ENCODE measurements at regions not wholly inside any gene's neighbourhood (a gene's known extent, or its start where the extent isn't known, plus 50 kb on each side); places are given as distances from the start of the nearest gene placed in this dataset.

GRCh38 chr5:3365501-3366215 is 230.0 kb upstream of the IRX1 start:
- DNase-seq: no peak
- Histone ChIP-seq H3K9me3 (no peaks in the 10 kb centered on the region), H3K4me1 (no peaks in the 10 kb centered on the region), H3K4me3 (no peak overlapping the region), H3K27ac (no peak overlapping the region), H3K36me3 (no peaks in the 10 kb centered on the region), H3K27me3 (no peaks in the 10 kb centered on the region)
- ATAC-seq: no peak
- in situ Hi-C loops (cut with MboI; ENCODE audit: low sequenced_read_pairs in 4 of 4): no loop called here
- intact Hi-C loops (cut with DNase I; ENCODE audit: low total_unique reads): no loop called here
- TF ChIP-seq CTCF (IDR thresholded peaks at IDR 0.05 in 4 of 5, conservative IDR thresholded peaks at IDR 0.05 in 1 of 5) (no peak), POLR2A (IDR thresholded peaks at IDR 0.05) (no peak)

- Histone ChIP-seq H3K4me1 (no peaks in the 10 kb centered on the region), H3K36me3 (no peaks in the 10 kb centered on the region), H3K27ac (no peak overlapping the region), H3K9me3 (no peaks in the 10 kb centered on the region), H3K4me3 (no peak overlapping the region), H3K27me3 (no peaks in the 10 kb centered on the region)
- intact Hi-C loops (cut with DNase I; ENCODE audit: low total_unique reads): no loop called here
- TF ChIP-seq CTCF (IDR thresholded peaks at IDR 0.05 in 4 of 5, conservative IDR thresholded peaks at IDR 0.05 in 1 of 5) (no peak), POLR2A (IDR thresholded peaks at IDR 0.05) (no peak)
- no peak for DNase-seq
- in situ Hi-C loops (cut with MboI; ENCODE audit: low sequenced_read_pairs in 4 of 4): no loop called here
- no peak for ATAC-seq
Observed at GRCh38 chr5:3364941-3365340, 230.7 kb upstream of the IRX1 start.

- in situ Hi-C loops (cut with MboI; ENCODE audit: low sequenced_read_pairs in 4 of 4): no loop called here
- Histone ChIP-seq H3K9me3 (no peaks in the 10 kb centered on the region), H3K27ac (no peak overlapping the region), H3K4me3 (no peak overlapping the region), H3K27me3 (no peaks in the 10 kb centered on the region), H3K4me1 (peaks cover 0 to under 1% of the 10 kb centered on the region in 2 donors), H3K36me3 (no peaks in the 10 kb centered on the region)
- TF ChIP-seq CTCF (IDR thresholded peaks at IDR 0.05 in 4 of 5, conservative IDR thresholded peaks at IDR 0.05 in 1 of 5): no peak
- TF ChIP-seq POLR2A (IDR thresholded peaks at IDR 0.05): no peak
- DNase-seq (no peak), ATAC-seq (no peak)
- intact Hi-C loops (cut with DNase I; ENCODE audit: low total_unique reads): no loop called here
Observed at GRCh38 chr5:3364433-3364832, 231.2 kb upstream of the IRX1 start.

- H3K9me3 ChIP-seq: no peaks in the 10 kb centered on the region
- in situ Hi-C loops (cut with MboI; ENCODE audit: low sequenced_read_pairs in 4 of 4) (no loop called here), intact Hi-C loops (cut with DNase I; ENCODE audit: low total_unique reads) (no loop called here)
- H3K27ac ChIP-seq: no peak overlapping the region
- DNase-seq (no peak), ATAC-seq (no peak)
- no peaks in the 10 kb centered on the region for H3K27me3 ChIP-seq
- H3K4me1 ChIP-seq: peaks cover 0 to 4% of the 10 kb centered on the region in 2 donors
- no peak overlapping the region for H3K4me3 ChIP-seq
- H3K36me3 ChIP-seq: no peaks in the 10 kb centered on the region
- TF ChIP-seq CTCF (IDR thresholded peaks at IDR 0.05 in 4 of 5, conservative IDR thresholded peaks at IDR 0.05 in 1 of 5): no peak
- no peak for TF ChIP-seq POLR2A (IDR thresholded peaks at IDR 0.05)
Observed at GRCh38 chr5:3362606-3362910, 233.1 kb upstream of the IRX1 start.
